ENCODE measurements at regions not wholly inside any gene's neighbourhood (a gene's known extent, or its start where the extent isn't known, plus 50 kb on each side); places are given as distances from the start of the nearest gene placed in this dataset.
A peak's percentile ranks its signal among the peaks of the same experiment; 100 is the strongest.

DNA sequence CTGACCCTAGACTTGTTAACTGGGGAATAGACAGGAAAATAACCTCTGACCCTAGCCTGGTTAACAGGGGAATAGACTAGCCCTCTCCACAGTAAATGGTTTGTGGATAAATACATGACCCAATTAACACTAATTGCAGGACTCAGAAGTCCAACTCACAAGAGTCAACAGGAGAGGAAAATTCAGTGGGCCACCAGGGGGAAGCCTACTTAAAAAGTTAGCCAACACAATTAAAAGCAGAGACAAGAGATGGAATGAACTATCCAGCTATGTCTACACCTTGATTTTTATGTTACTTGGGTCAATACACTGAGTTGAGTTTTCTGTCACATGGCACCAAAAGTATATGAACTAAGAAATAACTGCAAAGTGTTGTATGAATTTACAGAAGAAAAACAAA lies 158.8 kb upstream of the SLC39A10 start:
- no peaks in the 10 kb centered on the region for H3K4me1 ChIP-seq
- ATAC-seq (no peak), DNase-seq (peak in 1 of 2 donors; percentile 13)
- H3K27ac ChIP-seq, result no peak overlapping the region
- no peaks in the 10 kb centered on the region for H3K36me3 ChIP-seq
- H3K9me3 ChIP-seq, result no peaks in the 10 kb centered on the region
- intact Hi-C loops (cut with DNase I; ENCODE audit: low total_unique reads), result loop anchor here (5.0 kb wide), 1 partner anchor 159 kb away; the partner anchor contains the start of gene SLC39A10
- no peaks in the 10 kb centered on the region for H3K27me3 ChIP-seq
- no peak for TF ChIP-seq CTCF (IDR thresholded peaks at IDR 0.05 in 4 of 5, conservative IDR thresholded peaks at IDR 0.05 in 1 of 5)
- TF ChIP-seq POLR2A (IDR thresholded peaks at IDR 0.05), result no peak
- H3K4me3 ChIP-seq, result no peak overlapping the region
- in situ Hi-C loops (cut with MboI; ENCODE audit: low sequenced_read_pairs in 4 of 4), result no loop called here

DNA sequence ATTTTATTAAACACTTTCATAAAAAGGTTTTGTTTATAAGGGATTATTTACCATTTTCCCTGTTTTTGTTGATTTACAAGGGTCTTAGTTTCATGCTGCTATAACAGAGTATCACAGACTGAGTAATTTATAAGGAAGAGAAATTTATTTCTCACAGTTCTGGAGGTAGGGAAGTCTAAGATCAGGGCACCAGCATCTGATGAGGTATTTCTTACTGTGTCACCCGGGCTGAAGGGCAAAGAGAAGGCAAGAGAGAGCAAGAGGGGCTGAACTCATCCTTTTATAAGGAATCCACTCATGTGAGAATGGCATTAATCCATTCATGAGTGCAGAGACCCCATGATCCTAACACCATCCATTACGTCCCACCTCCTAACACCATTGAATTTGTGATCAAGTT lies 160.0 kb upstream of the SLC39A10 start:
- intact Hi-C loops (cut with DNase I; ENCODE audit: low total_unique reads), result loop anchor here (5.0 kb wide), 1 partner anchor 160 kb away; the partner anchor contains the start of gene SLC39A10
- ATAC-seq, result no peak

DNA sequence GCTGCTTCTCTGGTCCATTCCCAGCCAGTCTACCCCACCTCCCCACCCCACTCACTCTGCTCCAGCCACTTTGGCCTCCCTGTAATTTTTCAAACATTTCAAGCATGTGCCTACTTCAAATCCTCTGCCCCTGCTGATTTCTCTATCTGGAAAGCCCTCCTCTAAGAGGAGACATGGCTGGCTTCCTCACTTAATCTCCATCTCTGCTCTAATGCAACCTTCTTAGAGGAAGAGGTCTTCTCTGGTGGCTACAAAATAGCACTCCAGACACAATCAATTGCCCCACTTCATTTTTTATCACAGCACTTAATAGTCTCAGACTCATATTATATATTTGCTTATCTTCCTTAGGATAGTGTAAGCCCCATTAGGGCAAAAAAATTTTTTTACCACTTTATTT lies 161.1 kb upstream of the SLC39A10 start:
- H3K9me3 ChIP-seq, result no peaks in the 10 kb centered on the region
- intact Hi-C loops (cut with DNase I; ENCODE audit: low total_unique reads), result loop anchor here (5.0 kb wide), 1 partner anchor 161 kb away; the partner anchor contains the start of gene SLC39A10
- no peak for ATAC-seq
- no peak for DNase-seq
- no peaks in the 10 kb centered on the region for H3K4me1 ChIP-seq
- no peak overlapping the region for H3K27ac ChIP-seq
- no peaks in the 10 kb centered on the region for H3K36me3 ChIP-seq
- TF ChIP-seq POLR2A (IDR thresholded peaks at IDR 0.05), result no peak
- no peak for TF ChIP-seq CTCF (IDR thresholded peaks at IDR 0.05 in 4 of 5, conservative IDR thresholded peaks at IDR 0.05 in 1 of 5)
- in situ Hi-C loops (cut with MboI; ENCODE audit: low sequenced_read_pairs in 4 of 4), result no loop called here
- H3K27me3 ChIP-seq, result no peaks in the 10 kb centered on the region
- no peak overlapping the region for H3K4me3 ChIP-seq

More for the DNA sequence above, 160.0 kb upstream of the SLC39A10 start:
- in situ Hi-C loops (cut with MboI; ENCODE audit: low sequenced_read_pairs in 4 of 4), result no loop called here
- Histone ChIP-seq H3K4me3 (no peak overlapping the region), H3K27me3 (no peaks in the 10 kb centered on the region), H3K4me1 (no peaks in the 10 kb centered on the region), H3K36me3 (no peaks in the 10 kb centered on the region), H3K27ac (no peak overlapping the region), H3K9me3 (no peaks in the 10 kb centered on the region)
- TF ChIP-seq POLR2A (IDR thresholded peaks at IDR 0.05) (no peak), CTCF (IDR thresholded peaks at IDR 0.05 in 4 of 5, conservative IDR thresholded peaks at IDR 0.05 in 1 of 5) (no peak)
- no peak for DNase-seq

- in situ Hi-C loops (cut with MboI; ENCODE audit: low sequenced_read_pairs in 4 of 4) (no loop called here), intact Hi-C loops (cut with DNase I; ENCODE audit: low total_unique reads) (loop anchor here (5.0 kb wide), 1 partner anchor 162 kb away; the partner anchor contains the start of gene SLC39A10)
- no peak for TF ChIP-seq POLR2A (IDR thresholded peaks at IDR 0.05)
- TF ChIP-seq CTCF (IDR thresholded peaks at IDR 0.05 in 4 of 5, conservative IDR thresholded peaks at IDR 0.05 in 1 of 5), result no peak
- Histone ChIP-seq H3K4me3 (no peak overlapping the region), H3K36me3 (no peaks in the 10 kb centered on the region), H3K4me1 (no peaks in the 10 kb centered on the region), H3K27ac (no peak overlapping the region), H3K9me3 (no peaks in the 10 kb centered on the region), H3K27me3 (no peaks in the 10 kb centered on the region)
- ATAC-seq (no peak), DNase-seq (no peak)
Observed at GRCh38 chr2:195495351-195495750, 161.7 kb upstream of the SLC39A10 start.

DNA sequence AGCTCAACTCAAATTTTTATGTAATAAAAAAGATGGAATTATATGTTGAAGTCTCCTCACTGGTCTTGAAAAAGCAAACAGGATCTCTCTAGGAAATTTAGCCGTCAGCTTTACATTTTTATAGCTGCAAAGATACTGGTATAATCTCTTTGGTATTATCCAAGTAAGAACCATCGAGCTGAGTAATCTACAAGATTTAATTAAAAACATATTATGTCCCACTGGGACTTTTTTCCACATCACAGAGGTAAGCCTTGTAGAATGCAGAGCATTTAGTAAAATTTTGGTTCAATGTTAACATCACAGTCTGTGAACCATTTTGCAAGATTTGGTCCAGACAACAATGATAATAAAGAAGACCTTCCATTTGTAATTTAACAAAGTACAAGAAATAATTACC lies 162.6 kb upstream of the SLC39A10 start:
- DNase-seq, result no peak
- Histone ChIP-seq H3K27me3 (no peaks in the 10 kb centered on the region), H3K36me3 (no peaks in the 10 kb centered on the region), H3K9me3 (no peaks in the 10 kb centered on the region), H3K4me1 (no peaks in the 10 kb centered on the region), H3K4me3 (no peak overlapping the region), H3K27ac (no peak overlapping the region)
- intact Hi-C loops (cut with DNase I; ENCODE audit: low total_unique reads) (no loop called here), in situ Hi-C loops (cut with MboI; ENCODE audit: low sequenced_read_pairs in 4 of 4) (no loop called here)
- TF ChIP-seq CTCF (IDR thresholded peaks at IDR 0.05 in 4 of 5, conservative IDR thresholded peaks at IDR 0.05 in 1 of 5) (no peak), POLR2A (IDR thresholded peaks at IDR 0.05) (no peak)
- no peak for ATAC-seq
